Parathyroid adenoma (tissue), 2 donors: ENCODE measurements at regions not wholly inside any gene's neighbourhood (a gene's known extent, or its start where the extent isn't known, plus 50 kb on each side); places are given as distances from the start of the nearest gene placed in this dataset.

ENCODE experiments used
- H2AFZ ChIP-seq: fragments of 300-600 bp; sonication (generic); one replicate; pipeline ENCODE4 v1.7.0; 2017; ENCODE audit warnings: antibody characterized with exemption, mild to moderate bottlenecking
- H3K27ac ChIP-seq: fragments of 300-600 bp; sonication (generic); one replicate; pipeline ENCODE4 v1.7.0; 2017
- H3K27me3 ChIP-seq: fragments of 300-600 bp; sonication (generic); one replicate; pipeline ENCODE4 v1.7.0; 2017; ENCODE audit warnings: low read length; ENCODE audit not compliant: control insufficient read depth, insufficient read depth
- H3K36me3 ChIP-seq: fragments of 300-600 bp; sonication (generic); one replicate; pipeline ENCODE4 v1.7.0; 2017; ENCODE audit warnings: low read length; ENCODE audit not compliant: control insufficient read depth, insufficient read depth
- H3K4me1 ChIP-seq: fragments of 300-600 bp; sonication (generic); one replicate; pipeline ENCODE4 v1.7.0; 2017; ENCODE audit warnings: control low read depth
- H3K4me2 ChIP-seq: fragments of 300-600 bp; sonication (generic); one replicate; pipeline ENCODE4 v1.7.0; 2017; ENCODE audit warnings: low read length
- H3K4me3 ChIP-seq: fragments of 300-600 bp; sonication (generic); one replicate; pipeline ENCODE4 v1.7.0; 2017; ENCODE audit warnings: low read depth, low read length
- H3K79me2 ChIP-seq: fragments of 300-600 bp; sonication (generic); one replicate; pipeline ENCODE4 v1.7.0; 2017; ENCODE audit warnings: control low read depth
- H3K9ac ChIP-seq: fragments of 300-600 bp; sonication (generic); one replicate; pipeline ENCODE4 v1.7.0; 2017; ENCODE audit warnings: mild to moderate bottlenecking
- H3K9me3 ChIP-seq: fragments of 300-600 bp; sonication (generic); one replicate; pipeline ENCODE4 v1.7.0; 2017; ENCODE audit warnings: low read length; ENCODE audit not compliant: control insufficient read depth
- CTCF ChIP-seq: fragments of 300-600 bp; sonication (generic); IDR thresholded peaks from one replicate; pipeline ENCODE4 v1.7.0; 2017; ENCODE audit warnings: antibody characterized with exemption, mild to moderate bottlenecking
- donor health status: primary hyperparathyroidism.

- H3K9ac ChIP-seq = no peak overlapping the region
- no peak overlapping the region for H2AFZ ChIP-seq
- no peaks in the 10 kb centered on the region for H3K4me1 ChIP-seq
- no peaks in the 10 kb centered on the region for H3K9me3 ChIP-seq
- H3K27me3 ChIP-seq = no peaks in the 10 kb centered on the region
- H3K79me2 ChIP-seq = no peaks in the 10 kb centered on the region
- H3K36me3 ChIP-seq = no peaks in the 10 kb centered on the region
- no peak overlapping the region for H3K27ac ChIP-seq
- no peak overlapping the region for H3K4me3 ChIP-seq
- no peak overlapping the region for H3K4me2 ChIP-seq
- no peak for TF ChIP-seq CTCF
Observed at GRCh38 chr3:157695586-157695985, 192.4 kb upstream of the VEPH1 start.

- Histone ChIP-seq H3K4me3 (no peak overlapping the region), H3K36me3 (no peaks in the 10 kb centered on the region), H3K4me1 (no peaks in the 10 kb centered on the region), H3K27me3 (no peaks in the 10 kb centered on the region), H3K79me2 (no peaks in the 10 kb centered on the region), H2AFZ (no peak overlapping the region), H3K9me3 (no peaks in the 10 kb centered on the region), H3K4me2 (no peak overlapping the region), H3K27ac (no peak overlapping the region), H3K9ac (no peak overlapping the region)
- TF ChIP-seq CTCF = no peak
Observed at GRCh38 chr3:157695103-157695502, 191.9 kb upstream of the VEPH1 start.

- Histone ChIP-seq H3K4me1 (no peaks in the 10 kb centered on the region), H3K27ac (no peak overlapping the region), H3K4me3 (no peak overlapping the region), H3K4me2 (no peak overlapping the region), H2AFZ (no peak overlapping the region), H3K27me3 (no peaks in the 10 kb centered on the region), H3K9ac (no peak overlapping the region), H3K9me3 (no peaks in the 10 kb centered on the region), H3K79me2 (no peaks in the 10 kb centered on the region), H3K36me3 (no peaks in the 10 kb centered on the region)
- no peak for TF ChIP-seq CTCF
Observed at GRCh38 chr3:157693762-157694161, 190.5 kb upstream of the VEPH1 start.

- no peak for TF ChIP-seq CTCF
- Histone ChIP-seq H3K27me3 (no peaks in the 10 kb centered on the region), H3K4me1 (no peaks in the 10 kb centered on the region), H3K27ac (no peak overlapping the region), H3K9ac (no peak overlapping the region), H3K4me2 (no peak overlapping the region), H3K79me2 (no peaks in the 10 kb centered on the region), H2AFZ (no peak overlapping the region), H3K36me3 (no peaks in the 10 kb centered on the region), H3K9me3 (no peaks in the 10 kb centered on the region), H3K4me3 (no peak overlapping the region)
Observed at GRCh38 chr3:157692468-157692867, 189.3 kb upstream of the VEPH1 start.

- no peaks in the 10 kb centered on the region for H3K9me3 ChIP-seq
- no peaks in the 10 kb centered on the region for H3K27me3 ChIP-seq
- no peaks in the 10 kb centered on the region for H3K4me1 ChIP-seq
- H3K79me2 ChIP-seq = no peaks in the 10 kb centered on the region
- H3K36me3 ChIP-seq = no peaks in the 10 kb centered on the region
- H3K9ac ChIP-seq = no peak overlapping the region
- H2AFZ ChIP-seq = no peak overlapping the region
- TF ChIP-seq CTCF = no peak
- H3K4me3 ChIP-seq = no peak overlapping the region
- no peak overlapping the region for H3K27ac ChIP-seq
- H3K4me2 ChIP-seq = no peak overlapping the region
Observed at GRCh38 chr3:157683668-157684067, 180.5 kb upstream of the VEPH1 start.
